Trophoblast cell (in vitro differentiated cells and primary cell): ENCODE measurements at regions not wholly inside any gene's neighbourhood (a gene's known extent, or its start where the extent isn't known, plus 50 kb on each side); places are given as distances from the start of the nearest gene placed in this dataset.

Experiments
- DNase-seq, 2 donors: peaks; one replicate each; pipeline ENCODE4 v3.0.0-alpha.2; 2016
- H2AFZ ChIP-seq: 2 replicates; pipeline ENCODE4 v1.6.1; 2013; ENCODE audit warnings: low read length, moderate library complexity, mild to moderate bottlenecking; ENCODE audit not compliant: insufficient read depth, poor library complexity
- H2AK5ac ChIP-seq: 2 replicates; pipeline ENCODE4 v1.6.1; 2013; ENCODE audit warnings: mild to moderate bottlenecking, low read length
- H2BK120ac ChIP-seq: 2 replicates; pipeline ENCODE4 v1.6.1; 2013; ENCODE audit warnings: low read length, mild to moderate bottlenecking, moderate library complexity; ENCODE audit not compliant: insufficient read depth, poor library complexity
- H2BK12ac ChIP-seq: 2 replicates; pipeline ENCODE4 v1.6.1; 2013; ENCODE audit warnings: mild to moderate bottlenecking, low read length, moderate library complexity
- H2BK5ac ChIP-seq: 2 replicates; pipeline ENCODE4 v1.6.1; 2013; ENCODE audit warnings: low read length, low read depth, moderate library complexity, mild to moderate bottlenecking; ENCODE audit not compliant: poor library complexity
- H3K14ac ChIP-seq: 2 replicates; pipeline ENCODE4 v1.6.1; 2013; ENCODE audit warnings: mild to moderate bottlenecking, low read length
- H3K18ac ChIP-seq: 2 replicates; pipeline ENCODE4 v1.6.1; 2013; ENCODE audit warnings: mild to moderate bottlenecking, low read length
- H3K23ac ChIP-seq: 2 replicates; pipeline ENCODE4 v1.6.1; 2013; ENCODE audit warnings: low read length
- H3K27ac ChIP-seq: 2 replicates; pipeline ENCODE4 v1.5.1; 2013; ENCODE audit warnings: low read depth, mild to moderate bottlenecking, inconsistent platforms, low read length, moderate library complexity
- H3K27me3 ChIP-seq: 2 replicates; pipeline ENCODE4 v1.6.1; 2013; ENCODE audit warnings: inconsistent platforms, mild to moderate bottlenecking, low read length, moderate library complexity; ENCODE audit not compliant: insufficient read depth
- H3K36me3 ChIP-seq, 2 experiments: 1 replicate in 1 of 2; 2 replicates in 1 of 2; pipeline ENCODE4 v1.6.1; 2013; ENCODE audit warnings: low read length in 2 of 2, mild to moderate bottlenecking in 2 of 2, moderate library complexity in 1 of 2; ENCODE audit not compliant: insufficient read depth in 2 of 2, control insufficient read depth in 1 of 2
- H3K4ac ChIP-seq: 2 replicates; pipeline ENCODE4 v1.6.1; 2013; ENCODE audit warnings: low read depth, mild to moderate bottlenecking, low read length, moderate library complexity
- H3K4me1 ChIP-seq, 2 experiments: 1 replicate in 1 of 2; 2 replicates in 1 of 2; pipeline ENCODE4 v1.6.1; 2013; ENCODE audit warnings: low read length in 2 of 2, mild to moderate bottlenecking in 2 of 2, moderate library complexity in 1 of 2; ENCODE audit not compliant: insufficient read depth in 2 of 2, control insufficient read depth in 1 of 2
- H3K4me2 ChIP-seq: 2 replicates; pipeline ENCODE4 v1.6.1; 2013; ENCODE audit warnings: inconsistent platforms, mild to moderate bottlenecking, low read length, moderate library complexity
- H3K4me3 ChIP-seq: 2 replicates; pipeline ENCODE4 v1.5.1; 2013; ENCODE audit warnings: mild to moderate bottlenecking, low read depth, low read length, inconsistent platforms
- H3K79me1 ChIP-seq: one replicate; pipeline ENCODE4 v1.6.1; 2013; ENCODE audit warnings: low read length
- H3K79me2 ChIP-seq: 2 replicates; pipeline ENCODE4 v1.6.1; 2013; ENCODE audit warnings: low read length, mild to moderate bottlenecking; ENCODE audit not compliant: control insufficient read depth, insufficient read depth, poor library complexity
- H3K9ac ChIP-seq: 2 replicates; pipeline ENCODE4 v1.6.1; 2013; ENCODE audit warnings: mild to moderate bottlenecking, low read length
- H3K9me3 ChIP-seq: 2 replicates; pipeline ENCODE4 v1.6.1; 2013; ENCODE audit warnings: low read depth, mild to moderate bottlenecking, control low read depth, inconsistent platforms, low read length; ENCODE audit not compliant: insufficient read depth
- H4K12ac ChIP-seq: 2 replicates; pipeline ENCODE4 v1.6.1; 2013; ENCODE audit warnings: low read depth, mild to moderate bottlenecking, low read length, moderate library complexity
- H4K8ac ChIP-seq: 2 replicates; pipeline ENCODE4 v1.6.1; 2013; ENCODE audit warnings: low read depth, mild to moderate bottlenecking, low read length, moderate library complexity
- H4K91ac ChIP-seq: one replicate; pipeline ENCODE4 v1.6.1; 2013; ENCODE audit warnings: low read depth, mild to moderate bottlenecking, low read length, moderate library complexity
- WGBS: extraction: QIAGEN DNeasy Blood & Tissue Kit; methylation state at CpG from one replicate; pipeline ENCODE4 v1.1.7; 2013; ENCODE audit warnings: missing lambda C conversion rate; ENCODE audit not compliant: insufficient read length, insufficient coverage; ENCODE audit errors: extremely low coverage; 5-methylcytosine and 5-hydroxymethylcytosine counted together

GRCh38 chr4:84070289-84070688, 428.8 kb downstream of the NKX6-1 start:
- Histone ChIP-seq H3K18ac (no peak overlapping the region), H3K14ac (no peak overlapping the region), H3K4me1 (no peaks in the 10 kb centered on the region), H3K9me3 (no peaks in the 10 kb centered on the region), H2AK5ac (no peak overlapping the region), H2AFZ (no peak overlapping the region), H3K9ac (no peak overlapping the region), H3K4ac (no peak overlapping the region), H2BK120ac (no peak overlapping the region), H3K27me3 (no peaks in the 10 kb centered on the region), H3K4me3 (no peak overlapping the region), H3K79me1 (no peaks in the 10 kb centered on the region), H4K8ac (no peak overlapping the region), H3K79me2 (no peaks in the 10 kb centered on the region), H3K27ac (no peak overlapping the region), H3K36me3 (no peaks in the 10 kb centered on the region), H4K12ac (no peak overlapping the region), H3K4me2 (no peak overlapping the region), H2BK5ac (no peak overlapping the region), H2BK12ac (no peak overlapping the region), H3K23ac (no peak overlapping the region), H4K91ac (no peak overlapping the region)
- no CpG with 5 or more reads among the region's 11 CpGs for WGBS
- no peak for DNase-seq

- no peak overlapping the region for H3K14ac ChIP-seq
- H3K4me3 ChIP-seq, result no peak overlapping the region
- H3K9me3 ChIP-seq, result no peaks in the 10 kb centered on the region
- no peak overlapping the region for H2AK5ac ChIP-seq
- H3K79me2 ChIP-seq, result no peaks in the 10 kb centered on the region
- H3K18ac ChIP-seq, result no peak overlapping the region
- no peak overlapping the region for H4K8ac ChIP-seq
- H3K79me1 ChIP-seq, result no peaks in the 10 kb centered on the region
- no peak overlapping the region for H2BK12ac ChIP-seq
- no peaks in the 10 kb centered on the region for H3K36me3 ChIP-seq
- no peak overlapping the region for H4K12ac ChIP-seq
- DNase-seq, result no peak
- H3K27ac ChIP-seq, result no peak overlapping the region
- no peak overlapping the region for H2BK5ac ChIP-seq
- no peak overlapping the region for H4K91ac ChIP-seq
- WGBS, result no CpG with 5 or more reads among the region's 5 CpGs
- H3K4ac ChIP-seq, result no peak overlapping the region
- no peak overlapping the region for H3K4me2 ChIP-seq
- no peak overlapping the region for H3K9ac ChIP-seq
- H3K23ac ChIP-seq, result no peak overlapping the region
- no peaks in the 10 kb centered on the region for H3K27me3 ChIP-seq
- H2BK120ac ChIP-seq, result no peak overlapping the region
- no peak overlapping the region for H2AFZ ChIP-seq
- no peaks in the 10 kb centered on the region for H3K4me1 ChIP-seq
Observed at GRCh38 chr4:84063619-84064018, 435.5 kb downstream of the NKX6-1 start.

GRCh38 chr4:84058201-84058600, 440.9 kb downstream of the NKX6-1 start:
- no peak overlapping the region for H4K91ac ChIP-seq
- no peak overlapping the region for H3K27ac ChIP-seq
- no peak overlapping the region for H3K14ac ChIP-seq
- no peak overlapping the region for H4K8ac ChIP-seq
- H2BK12ac ChIP-seq, result no peak overlapping the region
- no peak overlapping the region for H3K18ac ChIP-seq
- H3K9me3 ChIP-seq, result no peaks in the 10 kb centered on the region
- H3K23ac ChIP-seq, result no peak overlapping the region
- H3K79me2 ChIP-seq, result no peaks in the 10 kb centered on the region
- no peak overlapping the region for H3K4me3 ChIP-seq
- no peak overlapping the region for H3K4ac ChIP-seq
- no peak overlapping the region for H4K12ac ChIP-seq
- H3K79me1 ChIP-seq, result no peaks in the 10 kb centered on the region
- H2AFZ ChIP-seq, result no peak overlapping the region
- H3K9ac ChIP-seq, result no peak overlapping the region
- no CpG with 5 or more reads among the region's 5 CpGs for WGBS
- no peak overlapping the region for H2AK5ac ChIP-seq
- no peaks in the 10 kb centered on the region for H3K27me3 ChIP-seq
- DNase-seq, result no peak
- no peaks in the 10 kb centered on the region for H3K36me3 ChIP-seq
- H3K4me1 ChIP-seq, result no peaks in the 10 kb centered on the region
- H3K4me2 ChIP-seq, result no peak overlapping the region
- H2BK120ac ChIP-seq, result no peak overlapping the region
- H2BK5ac ChIP-seq, result no peak overlapping the region

GRCh38 chr4:84051639-84052038, 447.5 kb downstream of the NKX6-1 start:
- no peaks in the 10 kb centered on the region for H3K9me3 ChIP-seq
- H3K23ac ChIP-seq, result no peak overlapping the region
- H3K14ac ChIP-seq, result no peak overlapping the region
- no peak overlapping the region for H3K4ac ChIP-seq
- no peak overlapping the region for H3K18ac ChIP-seq
- no peak overlapping the region for H4K8ac ChIP-seq
- H3K36me3 ChIP-seq, result no peaks in the 10 kb centered on the region
- WGBS, result no CpG with 5 or more reads among the region's 4 CpGs
- no peak overlapping the region for H4K91ac ChIP-seq
- H3K79me1 ChIP-seq, result no peaks in the 10 kb centered on the region
- H2BK120ac ChIP-seq, result no peak overlapping the region
- no peak overlapping the region for H2BK5ac ChIP-seq
- no peak overlapping the region for H3K9ac ChIP-seq
- H2AK5ac ChIP-seq, result no peak overlapping the region
- H4K12ac ChIP-seq, result no peak overlapping the region
- no peaks in the 10 kb centered on the region for H3K79me2 ChIP-seq
- no peaks in the 10 kb centered on the region for H3K27me3 ChIP-seq
- H3K4me2 ChIP-seq, result no peak overlapping the region
- no peak for DNase-seq
- no peaks in the 10 kb centered on the region for H3K4me1 ChIP-seq
- H2BK12ac ChIP-seq, result no peak overlapping the region
- no peak overlapping the region for H3K27ac ChIP-seq
- H3K4me3 ChIP-seq, result no peak overlapping the region
- H2AFZ ChIP-seq, result no peak overlapping the region
